Glomerular visceral epithelial cell (primary cell): ENCODE measurements at regions not wholly inside any gene's neighbourhood (a gene's known extent, or its start where the extent isn't known, plus 50 kb on each side); places are given as distances from the start of the nearest gene placed in this dataset.
A peak's percentile ranks its signal among the peaks of the same experiment; 100 is the strongest.

Experiments used
- DNase-seq: peaks from one replicate; pipeline ENCODE4 v3.0.0-alpha.2; 2016; ENCODE audit errors: extremely low spot score

GRCh38 chr21:16357994-16358393, 628.2 kb downstream of the USP25 start:
- DNase-seq: no peak

DNA sequence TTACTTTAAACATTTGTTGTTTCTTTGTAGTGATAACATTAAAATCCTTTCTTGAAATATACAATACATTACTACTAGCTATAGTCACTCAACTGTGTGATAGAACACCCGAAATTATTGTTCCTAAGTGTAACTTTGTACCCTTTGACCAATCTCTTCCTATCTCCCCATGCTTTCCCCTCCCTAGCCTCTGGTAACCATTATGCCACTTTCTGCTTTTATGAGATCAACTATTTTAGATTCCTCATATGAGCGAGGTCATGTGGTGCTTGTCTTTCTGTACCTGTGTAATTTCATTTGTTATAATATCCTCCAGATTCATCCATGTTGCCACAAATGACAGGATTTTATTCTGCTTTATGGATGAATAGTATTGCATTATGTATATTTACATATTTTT, 629.0 kb downstream of the USP25 start:
- DNase-seq: no peak

DNA sequence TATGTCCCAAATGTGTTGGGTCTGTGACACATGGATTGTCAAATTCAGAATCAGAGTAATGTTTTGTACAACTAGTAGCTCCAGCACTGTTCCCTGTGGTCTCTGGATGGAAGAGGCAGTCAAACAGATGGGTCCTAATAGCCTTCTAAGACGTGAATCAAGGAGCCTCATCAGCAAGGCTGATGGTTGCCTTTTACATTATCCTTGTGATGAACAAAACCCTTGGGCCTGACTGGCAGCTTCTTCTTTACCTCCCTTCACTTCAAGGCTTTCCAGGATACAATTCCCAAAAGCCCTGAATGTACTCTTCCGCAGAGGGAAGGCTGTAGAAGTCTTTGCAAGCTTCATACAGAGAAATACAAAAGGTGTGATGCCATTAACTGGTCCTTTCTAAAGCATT, 633.3 kb downstream of the USP25 start:
- no peak for DNase-seq

DNA sequence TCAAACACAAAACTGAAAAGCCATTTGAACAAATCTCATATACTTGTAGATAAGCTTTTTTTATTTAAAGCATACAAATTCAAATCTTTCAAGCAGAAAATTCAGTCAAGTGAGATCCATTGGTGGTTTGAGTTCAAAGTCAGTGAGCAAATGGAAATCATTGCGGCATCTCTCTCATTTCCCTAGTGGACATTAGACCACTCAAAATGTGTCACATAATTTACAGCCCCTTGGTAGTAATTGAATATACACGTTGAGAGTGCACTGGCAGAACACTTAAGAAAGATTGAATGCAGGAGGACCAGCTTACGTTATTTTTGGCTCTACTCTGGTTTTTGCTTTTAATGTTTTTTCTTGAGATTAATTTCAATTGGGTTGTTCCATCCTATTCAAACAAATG, 633.7 kb downstream of the USP25 start:
- no peak for DNase-seq

- DNase-seq: no peak
These were observed 636.4 kb downstream of the USP25 start for GRCh38 chr21:16366207-16366606.

- no peak for DNase-seq
These were observed 637.3 kb downstream of the USP25 start for GRCh38 chr21:16367079-16367478.

GRCh38 chr21:16370186-16370585, 640.4 kb downstream of the USP25 start:
- DNase-seq: no peak

- DNase-seq: no peak
These were observed 642.8 kb downstream of the USP25 start for GRCh38 chr21:16372586-16372985.

GRCh38 chr21:16376673-16377072, 646.9 kb downstream of the USP25 start:
- no peak for DNase-seq

- peak; percentile 22 for DNase-seq
These were observed 647.4 kb downstream of the USP25 start for GRCh38 chr21:16377120-16377658.

DNA sequence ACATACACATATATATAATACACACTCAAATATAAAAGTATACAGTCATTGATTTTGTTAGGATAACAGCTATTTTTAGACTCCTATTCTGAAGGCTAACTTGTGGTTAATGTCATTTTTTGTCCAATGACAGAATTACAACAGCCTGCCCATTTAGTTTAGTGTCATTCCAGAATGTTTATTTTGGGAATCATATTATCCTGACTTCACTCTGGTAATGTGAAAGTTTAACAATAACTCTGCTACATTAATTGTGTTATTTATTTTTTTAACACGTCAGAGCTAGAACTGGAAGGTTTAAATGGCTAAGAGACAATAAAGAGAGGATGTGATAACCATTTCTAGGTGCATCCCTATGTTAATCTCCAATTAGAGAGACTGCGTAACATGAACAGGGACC, 648.1 kb downstream of the USP25 start:
- no peak for DNase-seq

DNA sequence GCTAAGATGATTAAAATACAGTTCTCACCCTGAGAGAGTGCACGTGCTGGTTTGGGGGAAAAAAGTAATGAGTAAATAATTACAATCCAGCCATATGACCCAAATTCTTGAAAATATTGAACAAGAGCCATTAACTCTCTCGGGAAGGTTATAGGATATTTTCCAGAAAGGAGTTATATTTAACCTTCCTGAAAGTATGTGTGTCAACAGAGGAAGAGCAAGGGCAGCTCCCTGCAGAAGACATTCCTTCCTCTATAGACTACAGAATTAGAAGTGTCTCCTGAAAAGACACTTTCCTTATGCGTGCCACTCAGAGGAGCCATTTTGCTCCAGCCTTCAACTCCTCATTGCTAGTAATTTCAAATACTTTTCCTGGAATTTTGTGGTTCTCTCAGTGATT, 648.7 kb downstream of the USP25 start:
- no peak for DNase-seq

GRCh38 chr21:16388291-16388690, 658.5 kb downstream of the USP25 start:
- no peak for DNase-seq

GRCh38 chr21:16388911-16389560, 659.3 kb downstream of the USP25 start:
- DNase-seq: no peak

- DNase-seq: no peak
These were observed 659.9 kb downstream of the USP25 start for GRCh38 chr21:16389643-16390042.

- DNase-seq: no peak
These were observed 665.5 kb downstream of the USP25 start for GRCh38 chr21:16395285-16395684.

GRCh38 chr21:16402752-16403151, 673.0 kb downstream of the USP25 start:
- DNase-seq: no peak

GRCh38 chr21:16404776-16405175, 675.0 kb downstream of the USP25 start:
- DNase-seq: no peak

DNA sequence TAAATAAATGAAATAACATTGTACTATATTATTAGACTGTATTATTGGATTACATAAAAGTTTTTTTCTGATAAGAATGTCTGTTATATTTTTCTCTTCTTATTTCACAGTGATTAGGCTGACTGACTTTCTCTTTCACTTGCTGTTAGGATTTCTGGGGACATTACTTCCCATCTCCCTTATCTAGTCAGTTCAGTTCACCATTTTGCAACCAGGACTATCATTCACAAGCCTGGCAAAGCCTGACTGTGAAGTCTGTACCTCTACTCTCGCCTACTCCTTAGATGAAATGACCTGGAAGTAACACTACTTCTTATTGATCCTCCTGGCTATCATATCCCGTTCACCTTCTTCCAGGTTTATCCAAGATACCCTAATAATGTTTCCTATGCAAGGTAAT, 676.6 kb downstream of the USP25 start:
- DNase-seq: no peak

DNA sequence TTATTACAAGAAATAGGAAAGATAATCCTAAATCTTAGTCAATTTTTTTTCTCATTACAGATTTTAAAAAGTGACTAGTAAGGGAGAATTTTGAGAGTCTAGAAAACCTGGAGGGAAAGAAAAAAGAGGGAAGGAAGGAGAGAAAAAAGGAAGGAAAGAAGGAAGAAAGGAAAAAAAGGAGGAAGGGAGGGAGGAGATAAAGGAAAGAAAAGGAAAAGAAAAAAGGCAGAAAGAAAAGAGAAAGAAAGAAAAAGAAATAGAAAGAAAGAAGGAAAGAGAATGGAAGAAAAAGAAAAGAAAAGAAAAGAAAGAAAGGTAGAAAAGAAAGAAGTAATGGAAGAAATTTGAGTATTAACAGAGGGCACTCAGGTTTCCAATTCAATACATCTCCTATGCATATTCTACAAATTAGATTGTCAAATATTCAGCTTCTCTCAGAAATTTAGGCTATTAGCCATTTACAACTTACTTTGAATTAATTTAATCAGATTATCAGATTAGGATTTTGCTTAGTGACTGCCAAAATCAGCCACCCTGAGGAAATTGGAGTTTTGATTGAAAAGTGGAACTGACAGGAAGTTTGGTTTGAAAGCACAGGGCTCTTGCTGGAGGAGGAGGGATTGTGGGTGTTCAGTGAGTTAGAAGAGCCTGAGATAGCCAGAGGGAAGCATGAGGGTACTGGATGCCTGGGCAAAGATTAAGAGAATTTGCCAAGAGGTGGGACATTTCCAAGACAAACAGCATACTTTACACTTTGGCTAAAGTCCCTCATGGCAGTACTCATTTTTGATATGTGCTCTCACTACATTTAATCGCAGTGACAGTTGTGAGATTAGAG, 677.8 kb downstream of the USP25 start:
- DNase-seq: no peak

DNA sequence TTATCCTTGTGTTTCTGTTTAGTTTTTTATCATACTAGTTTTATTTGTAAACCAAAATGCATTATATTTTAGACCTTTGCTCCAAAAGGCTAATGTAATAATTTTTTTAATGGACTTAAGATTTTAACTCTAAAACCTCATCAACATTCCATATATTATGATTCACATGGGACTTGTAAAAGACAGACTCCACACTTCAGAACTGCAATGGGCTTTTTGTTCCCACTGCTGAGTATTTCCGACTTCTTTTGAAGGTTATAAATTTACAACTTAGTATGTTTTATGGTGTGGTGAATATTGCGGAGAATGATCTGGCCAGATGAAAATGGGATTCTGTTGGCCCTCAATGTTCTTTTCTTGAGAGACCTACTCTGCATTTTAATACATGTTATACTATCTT, 678.5 kb downstream of the USP25 start:
- no peak for DNase-seq

DNA sequence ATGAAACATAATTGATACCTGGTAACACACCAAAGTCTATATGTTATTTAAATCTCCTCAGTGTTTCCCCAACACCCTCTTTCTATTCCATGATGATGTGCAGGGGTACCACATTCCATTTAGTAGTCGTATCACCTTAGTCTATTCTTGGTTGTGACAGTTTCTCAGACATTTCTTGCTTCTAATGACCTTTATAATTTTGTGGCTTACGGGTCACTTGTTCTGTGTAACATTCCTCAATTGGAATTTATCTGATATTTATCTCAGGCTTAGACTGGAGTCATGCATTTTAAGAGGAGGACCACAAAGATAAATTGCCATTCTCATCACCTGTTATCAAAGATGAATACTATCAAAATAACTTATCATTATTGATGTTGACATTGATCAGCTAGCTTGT, 679.6 kb downstream of the USP25 start:
- DNase-seq: no peak

GRCh38 chr21:16418226-16418625, 688.4 kb downstream of the USP25 start:
- no peak for DNase-seq
